ENCODE measurements at regions not wholly inside any gene's neighbourhood (a gene's known extent, or its start where the extent isn't known, plus 50 kb on each side); places are given as distances from the start of the nearest gene placed in this dataset.

DNA sequence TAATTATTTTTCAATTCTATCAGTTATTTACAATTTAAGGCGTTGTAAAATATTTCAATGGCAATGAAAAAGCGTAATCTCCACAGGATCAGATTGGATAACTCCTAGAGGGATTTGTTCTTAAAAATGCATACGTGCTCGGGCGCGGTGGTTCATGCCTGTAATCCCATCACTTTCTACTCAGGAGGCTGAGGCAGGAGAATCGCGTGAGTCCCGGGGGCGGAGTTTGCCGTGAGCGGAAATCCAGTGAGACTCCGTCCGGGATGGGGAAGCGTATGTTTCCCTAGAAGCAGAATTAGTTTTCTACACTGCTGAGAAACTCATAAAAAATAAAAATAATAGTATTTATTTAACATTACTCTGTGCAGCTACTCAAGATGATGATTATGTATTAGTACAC is 917.8 kb upstream of the PCDH20 start:
- no peak overlapping the region for H3K27ac ChIP-seq (ENCODE audit: low read depth, low read length)
- TF ChIP-seq, protein P1, sequence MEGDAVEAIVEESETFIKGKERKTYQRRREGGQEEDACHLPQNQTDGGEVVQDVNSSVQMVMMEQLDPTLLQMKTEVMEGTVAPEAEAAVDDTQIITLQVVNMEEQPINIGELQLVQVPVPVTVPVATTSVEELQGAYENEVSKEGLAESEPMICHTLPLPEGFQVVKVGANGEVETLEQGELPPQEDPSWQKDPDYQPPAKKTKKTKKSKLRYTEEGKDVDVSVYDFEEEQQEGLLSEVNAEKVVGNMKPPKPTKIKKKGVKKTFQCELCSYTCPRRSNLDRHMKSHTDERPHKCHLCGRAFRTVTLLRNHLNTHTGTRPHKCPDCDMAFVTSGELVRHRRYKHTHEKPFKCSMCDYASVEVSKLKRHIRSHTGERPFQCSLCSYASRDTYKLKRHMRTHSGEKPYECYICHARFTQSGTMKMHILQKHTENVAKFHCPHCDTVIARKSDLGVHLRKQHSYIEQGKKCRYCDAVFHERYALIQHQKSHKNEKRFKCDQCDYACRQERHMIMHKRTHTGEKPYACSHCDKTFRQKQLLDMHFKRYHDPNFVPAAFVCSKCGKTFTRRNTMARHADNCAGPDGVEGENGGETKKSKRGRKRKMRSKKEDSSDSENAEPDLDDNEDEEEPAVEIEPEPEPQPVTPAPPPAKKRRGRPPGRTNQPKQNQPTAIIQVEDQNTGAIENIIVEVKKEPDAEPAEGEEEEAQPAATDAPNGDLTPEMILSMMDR (IDR thresholded peaks at IDR 0.05 in 2 of 3, conservative IDR thresholded peaks at IDR 0.05 in 1 of 3; ENCODE audit: borderline replicate concordance in 1 of 3, insufficient read depth in 1 of 3, low read depth in 2 of 3, low read length in 2 of 3), result no peak
- no peak for TF ChIP-seq JUND (IDR thresholded peaks at IDR 0.05)
- no peak for TF ChIP-seq ZFX (IDR thresholded peaks at IDR 0.05)
- TF ChIP-seq SIN3A (IDR thresholded peaks at IDR 0.05; ENCODE audit: low read depth), result no peak
- TF ChIP-seq ELF1 (IDR thresholded peaks at IDR 0.05; ENCODE audit: borderline replicate concordance, low read depth), result no peak
- TF ChIP-seq RAD21 (IDR thresholded peaks at IDR 0.05; ENCODE audit: low read depth), result no peak
- TF ChIP-seq ZNF274 (IDR thresholded peaks at IDR 0.05; ENCODE audit: low read depth, low read length), result no peak
- no peak for TF ChIP-seq YY1 (IDR thresholded peaks at IDR 0.05; ENCODE audit: extremely low read depth, insufficient replicate concordance, low read depth, low read length)
- TF ChIP-seq TCF7L2 (IDR thresholded peaks at IDR 0.05; ENCODE audit: borderline replicate concordance, extremely low read depth, insufficient read depth, insufficient read length), result no peak
- TF ChIP-seq, protein P2, sequence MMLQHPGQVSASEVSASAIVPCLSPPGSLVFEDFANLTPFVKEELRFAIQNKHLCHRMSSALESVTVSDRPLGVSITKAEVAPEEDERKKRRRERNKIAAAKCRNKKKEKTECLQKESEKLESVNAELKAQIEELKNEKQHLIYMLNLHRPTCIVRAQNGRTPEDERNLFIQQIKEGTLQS (IDR thresholded peaks at IDR 0.05), result no peak
- TF ChIP-seq EZH2phosphoT487 (IDR thresholded peaks at IDR 0.05; ENCODE audit: borderline replicate concordance), result no peak
- TF ChIP-seq EGR1 (IDR thresholded peaks at IDR 0.05; ENCODE audit: low read depth), result no peak
- TF ChIP-seq FOSL1 (IDR thresholded peaks at IDR 0.05; ENCODE audit: low read depth), result no peak
- no peak overlapping the region for H3K9ac ChIP-seq (ENCODE audit: low read length)
- POLR2A ChIA-PET, result no interaction called here
- no TSS peak for BruUV-seq (replicated peaks)
- no peaks in the 10 kb centered on the region for H3K4me1 ChIP-seq (ENCODE audit: control insufficient read depth in 1 of 2, insufficient read depth in 2 of 2, low read length in 2 of 2)
- no peaks in the 10 kb centered on the region for H4K20me1 ChIP-seq (ENCODE audit: insufficient read depth)
- ATAC-seq (no peak), DNase-seq (ENCODE audit: low read depth, low spot score) (no peak)
- intact Hi-C loops (cut with micrococcal nuclease), result no loop called here
- H3K36me3 ChIP-seq (ENCODE audit: control insufficient read depth in 1 of 2, insufficient read depth in 2 of 2, low read length in 2 of 2), result no peaks in the 10 kb centered on the region
- H3K27me3 ChIP-seq (ENCODE audit: insufficient read depth, low read length), result no peaks in the 10 kb centered on the region
- no peaks in the 10 kb centered on the region for H3K9me3 ChIP-seq (ENCODE audit: control insufficient read depth in 1 of 2, insufficient read depth in 1 of 2, low read depth in 1 of 2, low read length in 2 of 2)
- H3K9me2 ChIP-seq (ENCODE audit: insufficient read depth), result no peaks in the 10 kb centered on the region
- H2AFZ ChIP-seq (ENCODE audit: low read depth, low read length, poor library complexity, severe bottlenecking), result no peak overlapping the region
- RAD21 ChIA-PET (ENCODE audit: low non-redundant PET in 1 of 2, low total read pairs in 2 of 2, uncharacterized antibody in 2 of 2, unreplicated experiment in 2 of 2), result no interaction called here
- H3K4me2 ChIP-seq (ENCODE audit: low read length), result no peak overlapping the region
- H3K4me3 ChIP-seq (replicated peaks in 1 of 2; ENCODE audit: low read depth in 1 of 2, low read length in 2 of 2), result no peak overlapping the region
- CTCF ChIA-PET, result no interaction called here
- no peaks in the 10 kb centered on the region for H3K79me2 ChIP-seq (ENCODE audit: insufficient read depth, low read length)

Data from HCT116 (cell line).